Fibroblast of mammary gland (primary cell): ENCODE measurements at regions not wholly inside any gene's neighbourhood (a gene's known extent, or its start where the extent isn't known, plus 50 kb on each side); places are given as distances from the start of the nearest gene placed in this dataset.

ENCODE experiments used
- DNase-seq: peaks from one replicate; pipeline ENCODE4 v3.0.0-alpha.2; 2010; ENCODE audit warnings: low read depth
- H3K4me3 ChIP-seq: 2 replicates; pipeline ENCODE4 v1.5.1; 2011; ENCODE audit warnings: low read depth, mild to moderate bottlenecking, low read length, moderate library complexity; ENCODE audit not compliant: control insufficient read depth
- TF ChIP-seq, protein P1 (sequence below): conservative IDR thresholded peaks from 2 replicates; pipeline ENCODE4 v1.5.1; 2011; ENCODE audit warnings: low read depth, low read length, inconsistent platforms; ENCODE audit not compliant: control insufficient read depth, insufficient read depth

DNA sequence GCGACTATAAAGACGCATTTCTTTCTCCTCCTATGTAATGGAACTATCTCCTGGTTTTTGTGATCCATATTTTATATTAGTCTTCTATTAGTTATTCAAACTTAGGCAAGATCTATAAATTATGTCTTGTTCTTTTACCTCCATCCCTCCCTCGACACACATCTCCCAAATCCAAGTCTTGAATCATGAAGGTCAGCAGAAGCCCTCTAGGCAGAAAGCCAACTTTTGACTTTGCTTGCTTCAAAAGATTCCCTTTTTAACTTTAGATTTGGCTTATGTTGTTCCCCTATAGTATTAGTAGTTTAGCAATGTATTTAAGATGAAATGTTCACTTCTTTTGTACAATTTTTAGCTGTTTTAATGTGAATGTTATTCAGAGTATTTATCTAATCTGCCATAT, 689.8 kb downstream of the SLC6A15 start:
- H3K4me3 ChIP-seq = no peak overlapping the region
- TF ChIP-seq, protein P1, sequence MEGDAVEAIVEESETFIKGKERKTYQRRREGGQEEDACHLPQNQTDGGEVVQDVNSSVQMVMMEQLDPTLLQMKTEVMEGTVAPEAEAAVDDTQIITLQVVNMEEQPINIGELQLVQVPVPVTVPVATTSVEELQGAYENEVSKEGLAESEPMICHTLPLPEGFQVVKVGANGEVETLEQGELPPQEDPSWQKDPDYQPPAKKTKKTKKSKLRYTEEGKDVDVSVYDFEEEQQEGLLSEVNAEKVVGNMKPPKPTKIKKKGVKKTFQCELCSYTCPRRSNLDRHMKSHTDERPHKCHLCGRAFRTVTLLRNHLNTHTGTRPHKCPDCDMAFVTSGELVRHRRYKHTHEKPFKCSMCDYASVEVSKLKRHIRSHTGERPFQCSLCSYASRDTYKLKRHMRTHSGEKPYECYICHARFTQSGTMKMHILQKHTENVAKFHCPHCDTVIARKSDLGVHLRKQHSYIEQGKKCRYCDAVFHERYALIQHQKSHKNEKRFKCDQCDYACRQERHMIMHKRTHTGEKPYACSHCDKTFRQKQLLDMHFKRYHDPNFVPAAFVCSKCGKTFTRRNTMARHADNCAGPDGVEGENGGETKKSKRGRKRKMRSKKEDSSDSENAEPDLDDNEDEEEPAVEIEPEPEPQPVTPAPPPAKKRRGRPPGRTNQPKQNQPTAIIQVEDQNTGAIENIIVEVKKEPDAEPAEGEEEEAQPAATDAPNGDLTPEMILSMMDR = no peak
- DNase-seq = no peak

DNA sequence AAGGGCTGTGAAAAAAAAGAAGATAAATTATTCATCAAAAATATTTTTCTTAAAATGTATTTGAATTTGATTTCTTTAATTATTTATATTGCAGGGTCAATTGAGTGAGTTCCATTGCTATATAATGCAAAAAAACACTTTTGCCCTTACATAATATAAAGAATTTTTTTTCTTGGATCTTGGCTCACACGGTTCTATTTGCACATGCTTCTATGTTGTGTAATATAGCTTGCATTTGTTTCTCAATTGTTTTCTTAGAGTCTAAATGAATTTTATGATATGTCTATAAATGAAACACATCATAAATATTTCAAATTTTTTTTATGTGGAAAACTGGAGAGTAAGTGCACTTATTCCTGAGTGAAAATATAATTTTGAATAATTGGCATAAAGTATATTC, 694.2 kb downstream of the SLC6A15 start:
- H3K4me3 ChIP-seq = no peak overlapping the region
- TF ChIP-seq, protein P1 = no peak

DNA sequence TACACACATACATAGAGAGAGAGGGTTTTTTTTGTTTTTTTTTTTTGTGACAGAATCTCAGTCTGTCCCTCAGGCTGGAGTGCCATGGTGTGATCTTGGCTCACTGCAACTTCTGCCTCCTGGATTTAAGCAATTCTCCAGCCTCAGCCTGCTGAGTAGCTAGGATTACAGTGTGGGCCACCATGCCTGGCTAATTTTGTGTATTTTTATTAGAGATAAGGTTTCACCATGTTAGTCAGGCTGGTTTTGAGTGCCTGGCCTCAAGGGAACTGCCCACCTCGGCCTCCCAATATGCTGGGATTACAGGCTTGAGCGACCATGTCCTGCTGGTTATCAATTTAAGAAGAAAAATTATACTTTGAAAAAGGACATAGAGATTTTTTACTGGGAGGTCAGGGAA, 710.6 kb downstream of the SLC6A15 start:
- H3K4me3 ChIP-seq = no peak overlapping the region
- no peak for DNase-seq
- TF ChIP-seq, protein P1 = no peak

More for the DNA sequence above, 694.2 kb downstream of the SLC6A15 start:
- DNase-seq = no peak

DNA sequence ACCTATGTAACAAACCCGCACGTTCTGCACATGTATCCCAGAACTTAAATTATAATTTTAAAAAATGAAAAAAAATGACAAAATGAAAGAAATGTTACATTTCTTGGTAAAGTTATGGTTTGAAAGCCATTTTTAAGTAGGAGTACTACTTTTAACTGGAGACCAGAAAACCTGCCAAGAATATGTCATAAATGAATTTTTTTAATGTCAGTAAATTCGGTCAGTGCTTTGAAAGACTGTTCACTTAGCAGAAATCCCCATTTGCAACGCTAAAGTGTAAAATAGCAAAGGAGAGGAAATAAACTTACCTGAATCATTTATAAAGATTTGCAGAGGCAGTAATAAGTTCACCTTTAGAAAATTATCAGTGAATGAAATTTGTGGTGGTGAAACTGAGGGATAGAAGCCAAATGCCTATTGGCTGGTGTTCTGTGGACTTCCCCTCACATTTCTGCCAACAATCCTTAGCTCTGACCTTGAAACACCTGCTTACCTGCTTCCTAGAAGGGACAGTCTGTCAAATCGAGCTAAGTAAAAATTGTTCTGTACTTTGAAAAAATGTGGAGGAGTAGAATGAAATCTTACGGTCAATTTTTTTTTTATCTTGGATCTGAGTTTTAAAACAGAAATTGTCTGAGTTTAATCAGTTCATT, 714.2 kb downstream of the SLC6A15 start:
- TF ChIP-seq, protein P1 = no peak
- H3K4me3 ChIP-seq = no peak overlapping the region
- no peak for DNase-seq

DNA sequence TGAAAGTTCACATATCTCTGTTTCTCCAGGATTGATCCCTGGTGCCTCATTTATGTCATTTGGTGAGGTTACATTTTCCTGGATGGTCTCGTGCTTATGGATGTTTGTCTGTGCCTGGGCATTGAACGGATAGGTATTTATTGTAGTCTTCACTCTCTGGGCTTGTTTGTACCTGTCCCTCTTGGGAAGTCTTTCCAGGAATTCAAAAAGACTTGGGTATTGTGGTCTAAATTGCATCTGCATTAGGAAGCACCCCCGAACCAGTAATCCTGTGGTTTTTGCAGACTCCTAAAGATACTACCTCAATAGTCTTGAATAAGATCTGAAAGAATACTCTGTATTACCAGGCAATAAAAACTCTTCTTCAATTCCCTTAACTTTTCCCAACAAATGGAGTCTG, 720.8 kb downstream of the SLC6A15 start:
- H3K4me3 ChIP-seq = no peak overlapping the region
- TF ChIP-seq, protein P1 = no peak
- no peak for DNase-seq

DNA sequence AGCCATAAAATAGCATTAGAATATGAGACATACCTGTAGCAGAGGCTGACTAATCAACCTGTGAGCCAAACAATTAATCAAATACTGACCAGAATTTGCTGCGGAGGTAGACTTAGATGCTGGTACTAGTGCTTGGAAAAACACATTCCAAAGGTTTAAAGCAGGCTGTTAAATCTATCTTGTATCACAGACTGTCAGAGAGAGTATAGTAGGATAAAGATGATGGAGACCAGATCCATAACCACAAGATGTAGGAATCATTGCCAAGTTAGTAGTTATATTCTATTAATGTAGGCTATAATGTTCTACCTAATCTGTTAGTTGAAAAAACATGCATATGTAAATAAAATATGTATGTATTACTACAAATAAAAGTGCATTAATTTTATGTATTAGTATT, 726.2 kb downstream of the SLC6A15 start:
- DNase-seq = no peak
- no peak overlapping the region for H3K4me3 ChIP-seq
- TF ChIP-seq, protein P1 = no peak

DNA sequence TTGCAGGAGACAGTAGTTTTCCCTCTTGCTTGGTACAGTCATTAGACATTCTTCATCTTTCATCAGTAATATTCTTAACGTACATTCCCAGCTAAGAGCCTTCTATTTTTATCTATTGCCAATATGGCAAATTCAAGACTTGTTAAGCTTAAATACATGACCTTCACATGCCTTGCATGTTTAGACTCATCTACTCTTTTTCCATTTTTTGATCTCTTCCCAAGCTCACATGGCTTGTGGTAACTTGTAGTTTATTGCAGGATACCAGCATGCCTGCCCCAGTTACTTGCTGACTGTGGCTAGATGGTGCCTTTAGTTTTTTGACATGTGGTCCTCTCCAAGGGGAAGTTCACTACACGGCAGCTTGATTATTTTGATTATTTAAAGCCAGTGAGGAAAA, 729.0 kb downstream of the SLC6A15 start:
- DNase-seq = no peak
- TF ChIP-seq, protein P1 = no peak
- H3K4me3 ChIP-seq = no peak overlapping the region
